Stimulated activated CD8-positive, alpha-beta memory T cell treated with anti-CD3 and anti-CD28 coated beads, Interleukin-12 subunit alpha, Interleukin-12 subunit beta, amount 100 ng/mL, for 4 hours (primary cell): ENCODE measurements at regions not wholly inside any gene's neighbourhood (a gene's known extent, or its start where the extent isn't known, plus 50 kb on each side); places are given as distances from the start of the nearest gene placed in this dataset.

Source experiments
- DNase-seq: peaks from one replicate; pipeline ENCODE4 v3.0.0-alpha.2; 2020; ENCODE audit warnings: low read depth

DNA sequence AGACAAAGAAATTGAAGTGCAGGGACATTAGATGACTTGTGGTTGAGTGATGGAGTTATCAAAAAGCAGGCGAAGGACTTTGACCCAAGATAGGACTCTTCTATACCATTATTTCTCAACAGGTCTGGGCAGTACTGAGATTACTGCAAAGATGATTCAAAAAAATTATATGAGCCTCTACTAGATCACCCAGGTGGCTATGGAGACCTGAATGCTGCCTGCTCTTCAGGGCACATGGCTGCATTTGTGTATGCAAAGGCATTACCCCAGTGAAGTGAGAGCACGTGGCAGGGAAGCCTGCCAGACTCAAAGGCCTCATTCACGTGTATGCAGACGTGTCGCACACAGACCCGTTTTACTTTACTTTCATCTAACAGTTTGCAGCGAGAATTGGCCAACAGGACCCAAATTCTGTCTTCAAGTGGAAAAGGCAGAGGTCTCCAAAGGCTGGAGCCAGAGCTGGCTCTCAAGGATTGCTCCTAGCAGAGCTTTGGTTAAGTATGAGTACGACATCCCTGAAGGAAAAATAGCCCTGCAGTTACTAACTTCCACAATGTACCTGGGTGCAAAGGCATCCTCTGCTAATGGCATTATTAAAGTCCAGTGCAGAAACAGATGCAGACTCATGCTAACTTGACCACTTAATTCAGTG is 113.8 kb upstream of the ARMC2 start:
- no peak for DNase-seq

DNA sequence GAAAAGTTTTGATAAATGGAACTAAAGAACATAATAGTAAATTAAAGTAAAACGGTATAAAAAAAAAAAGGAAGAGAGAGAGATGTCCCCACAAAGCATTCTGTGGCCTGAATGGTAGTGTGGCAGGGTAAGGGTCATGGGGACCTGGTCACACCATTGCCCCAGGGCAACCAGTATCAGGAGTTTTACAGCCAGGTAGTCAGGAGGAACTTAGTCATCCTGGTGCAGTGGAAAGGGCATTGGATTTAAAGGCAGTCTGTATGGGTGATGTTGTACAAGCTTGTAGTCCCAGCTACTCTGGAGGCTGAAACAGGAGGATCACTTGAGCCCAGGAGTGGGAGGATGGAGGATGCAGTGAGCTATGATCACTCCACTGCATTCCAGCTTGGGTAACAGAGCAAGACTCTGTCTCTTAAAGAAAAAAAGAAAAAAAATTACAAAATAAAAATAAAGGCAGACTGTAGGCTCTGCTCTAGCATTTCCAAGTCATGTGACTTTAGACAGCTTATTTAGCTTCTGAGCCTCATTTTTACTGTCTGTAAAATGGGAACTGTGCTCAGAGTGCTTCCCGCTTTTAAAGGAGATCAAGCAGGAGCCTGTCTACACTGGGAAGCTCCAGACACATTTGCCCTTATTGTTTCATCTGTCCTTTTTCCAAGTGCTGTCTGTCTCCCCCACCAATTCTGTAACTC is 112.8 kb upstream of the ARMC2 start:
- DNase-seq: no peak

DNA sequence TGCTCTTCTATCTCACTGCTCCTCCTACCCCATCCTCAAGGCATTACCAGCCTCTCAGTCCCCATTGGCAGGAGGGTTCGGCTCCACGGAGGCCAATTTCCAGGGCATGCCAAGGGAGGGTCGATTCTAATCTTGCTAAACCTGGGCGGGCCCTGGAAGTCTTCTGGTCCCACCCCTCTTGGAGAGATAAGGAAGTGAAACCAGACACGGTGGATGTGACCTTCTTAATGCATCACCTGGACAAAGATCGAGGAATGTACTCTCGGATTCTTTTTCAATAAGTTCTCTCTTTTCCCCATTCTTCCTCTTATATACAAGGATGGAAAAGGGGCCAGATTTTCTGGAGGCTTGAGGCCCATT is 112.2 kb upstream of the ARMC2 start:
- no peak for DNase-seq

DNA sequence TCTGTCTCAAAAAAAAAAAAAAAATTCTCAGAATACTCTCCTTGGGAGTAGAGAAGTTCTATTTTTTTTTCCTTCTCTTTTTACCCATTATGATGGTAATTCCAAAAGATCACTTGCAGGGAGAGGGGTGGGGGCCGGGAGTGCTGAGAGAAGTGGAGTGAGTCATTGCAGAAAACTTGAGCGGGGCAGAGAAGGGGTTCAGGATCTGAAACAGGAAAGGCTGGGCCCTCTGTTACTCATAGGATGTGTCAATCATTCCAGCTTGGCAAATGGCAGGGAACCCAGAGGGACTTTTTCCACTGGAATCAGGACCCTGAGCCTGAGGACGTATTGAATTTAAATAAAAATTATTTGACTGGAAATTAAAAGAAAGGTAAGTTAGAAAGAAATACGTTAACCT is 111.4 kb upstream of the ARMC2 start:
- no peak for DNase-seq

DNA sequence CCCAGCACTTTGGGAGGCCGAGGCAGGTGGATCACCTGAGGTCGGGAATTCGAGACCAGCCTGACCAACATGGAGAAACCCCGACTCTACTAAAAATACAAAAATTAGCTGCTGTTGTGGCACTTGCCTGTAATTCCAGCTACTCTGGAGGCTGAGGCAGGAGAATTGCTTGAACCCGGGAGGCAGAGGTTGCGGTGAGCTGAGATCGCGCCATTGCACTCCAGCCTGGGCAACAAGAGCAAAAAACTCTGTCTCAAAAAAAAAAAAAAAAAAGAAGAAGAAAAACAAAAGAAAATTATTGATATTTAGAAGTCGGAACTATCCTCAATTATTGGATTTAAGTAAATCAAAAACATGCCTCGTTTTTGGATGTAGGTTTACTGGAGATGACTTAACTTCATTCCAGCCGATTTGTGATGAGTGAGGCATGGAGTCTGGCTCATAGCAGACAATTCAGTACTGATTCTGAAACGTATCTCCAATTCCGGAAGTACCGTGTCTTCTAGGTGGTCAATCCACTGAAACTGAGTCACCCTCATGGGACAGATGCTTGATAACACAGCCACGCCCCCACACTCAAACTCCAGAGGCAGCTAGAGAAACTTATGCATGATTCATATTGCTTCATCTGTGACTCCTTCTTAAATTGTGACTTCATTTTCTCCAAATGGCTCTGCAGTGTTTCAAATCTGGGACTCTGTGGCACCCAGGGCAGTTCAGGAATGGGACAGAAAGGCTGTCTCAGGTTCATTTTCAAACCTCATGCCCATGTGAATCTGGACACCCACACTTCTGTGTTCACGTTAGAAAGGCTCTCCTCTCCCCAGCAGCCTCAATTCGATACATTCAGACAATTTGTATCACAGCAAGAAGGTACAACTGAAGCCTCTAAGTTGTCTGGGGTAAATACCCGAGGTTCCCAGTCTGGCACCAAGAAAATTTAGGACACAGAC is 110.4 kb upstream of the ARMC2 start:
- no peak for DNase-seq

DNA sequence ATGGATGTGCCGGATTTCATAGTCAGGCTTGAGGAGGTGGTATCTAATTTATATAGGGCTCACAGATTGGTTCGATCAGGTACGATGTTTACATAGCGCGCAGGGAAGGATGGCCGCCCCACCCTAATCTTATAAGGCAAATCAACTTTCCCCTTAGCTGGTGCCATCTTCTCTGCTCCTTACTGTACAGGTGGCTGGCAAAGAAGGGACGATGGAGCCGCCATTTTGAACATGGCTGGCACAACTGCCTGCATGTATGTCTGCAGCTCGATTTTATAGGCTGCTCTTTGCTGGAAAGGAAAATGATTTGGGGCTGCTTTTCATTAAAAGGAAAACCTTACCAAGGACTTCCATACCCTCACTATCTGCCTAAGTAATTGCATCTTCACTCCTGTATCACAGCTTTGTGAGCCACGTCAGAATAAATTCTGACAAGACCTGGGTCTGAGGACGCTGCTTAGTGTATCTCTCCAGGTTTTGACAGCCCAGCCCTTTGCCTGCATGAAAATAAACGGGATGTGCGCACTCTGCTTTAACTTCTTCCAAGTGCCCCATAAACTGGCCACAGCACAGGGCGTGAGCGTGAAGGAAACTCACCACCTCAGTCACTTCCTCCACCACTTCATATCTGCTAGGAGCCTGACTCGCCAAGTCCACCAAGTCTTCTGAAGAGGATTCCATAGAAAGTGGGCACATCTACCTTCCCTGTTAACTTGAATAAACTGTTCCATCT is 109.4 kb upstream of the ARMC2 start:
- DNase-seq: no peak

DNA sequence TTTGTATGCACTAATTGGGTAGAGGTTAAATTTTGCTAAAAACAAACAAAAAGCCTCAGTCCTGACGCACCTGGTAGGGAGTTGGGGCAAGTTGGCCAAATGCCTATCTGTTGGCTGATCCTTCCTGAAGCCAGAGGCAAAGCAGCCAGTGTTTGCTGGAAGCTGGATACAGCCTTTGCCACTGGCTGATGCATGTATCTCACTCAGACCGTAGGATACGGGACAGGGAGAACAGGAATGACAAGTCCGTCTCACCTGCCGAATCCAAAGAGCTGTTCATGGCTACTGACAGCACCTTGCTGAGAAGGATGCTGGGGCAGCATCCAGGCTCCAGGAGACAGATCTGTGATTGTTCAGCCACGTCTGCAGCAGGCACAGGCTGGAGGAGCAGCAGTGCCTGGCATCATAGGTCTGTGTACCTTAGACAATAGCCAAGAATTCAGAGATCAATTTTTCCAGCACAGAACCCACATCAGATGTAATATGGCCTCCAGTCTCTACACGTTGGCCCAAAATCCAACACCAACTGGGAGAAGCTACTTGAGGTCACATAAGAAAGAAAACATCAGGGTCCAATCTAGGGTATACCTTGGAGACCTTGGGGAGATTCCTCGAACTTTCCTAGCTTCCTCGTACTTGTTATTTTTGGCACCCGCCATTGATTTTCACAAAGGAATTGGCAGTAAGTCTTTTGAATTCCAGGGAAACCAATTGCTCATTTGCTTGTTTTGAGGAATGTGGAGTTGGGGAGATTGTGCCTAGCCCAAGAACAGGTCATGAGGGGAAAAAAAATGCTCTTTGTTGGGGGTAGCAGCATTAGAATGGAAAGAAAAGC is 108.5 kb upstream of the ARMC2 start:
- DNase-seq: no peak

DNA sequence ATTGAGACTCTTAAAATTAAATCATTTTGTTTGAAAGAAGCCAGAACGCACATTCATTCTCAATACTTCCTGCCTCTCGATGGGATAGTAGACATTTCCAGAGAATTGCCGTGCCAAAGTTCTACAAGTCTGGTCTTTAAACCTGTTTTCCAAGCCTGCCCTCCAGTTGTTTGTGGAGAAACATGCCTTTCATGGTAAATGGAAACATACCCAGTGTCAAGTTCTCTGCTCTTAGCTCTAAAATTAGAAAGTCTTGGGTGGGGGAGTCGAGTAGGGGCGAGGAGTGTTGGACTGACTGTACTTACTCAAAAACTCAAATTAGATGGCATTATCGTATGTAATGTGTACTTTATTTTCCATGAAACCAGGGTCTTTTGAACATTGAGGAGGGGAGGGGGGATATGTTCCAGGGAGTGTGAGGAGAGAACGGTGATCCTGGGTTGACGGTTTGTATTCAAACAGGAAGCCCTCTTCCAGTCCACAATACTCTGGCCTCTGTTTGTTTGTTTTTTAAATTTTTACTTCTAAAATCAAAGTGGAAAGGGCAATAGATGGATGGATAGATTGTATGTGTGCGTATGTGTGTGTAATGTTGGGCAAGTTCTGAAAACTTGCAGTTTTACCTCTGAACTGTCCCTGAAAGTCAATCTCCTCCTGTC is 106.8 kb upstream of the ARMC2 start:
- no peak for DNase-seq

DNA sequence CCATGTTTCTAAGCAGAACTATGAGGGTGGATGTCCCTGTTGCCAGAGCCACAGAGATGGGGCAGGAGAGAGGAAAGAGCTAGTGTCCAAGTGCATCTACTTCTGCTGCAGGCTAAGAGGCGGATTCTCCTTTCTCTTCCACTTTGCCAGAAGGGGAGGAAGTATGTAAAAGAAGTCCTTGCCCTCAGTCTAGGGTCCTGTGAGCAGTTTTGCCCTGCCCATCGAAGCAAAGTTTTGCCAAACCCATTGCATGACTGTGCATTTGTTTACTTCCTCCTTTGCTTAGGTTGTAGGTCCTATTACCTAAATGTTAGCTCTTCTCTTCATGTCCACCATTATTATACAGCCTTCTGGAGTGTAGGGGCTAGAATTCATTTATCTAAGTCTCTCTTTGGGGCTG is 106.2 kb upstream of the ARMC2 start:
- DNase-seq: no peak

DNA sequence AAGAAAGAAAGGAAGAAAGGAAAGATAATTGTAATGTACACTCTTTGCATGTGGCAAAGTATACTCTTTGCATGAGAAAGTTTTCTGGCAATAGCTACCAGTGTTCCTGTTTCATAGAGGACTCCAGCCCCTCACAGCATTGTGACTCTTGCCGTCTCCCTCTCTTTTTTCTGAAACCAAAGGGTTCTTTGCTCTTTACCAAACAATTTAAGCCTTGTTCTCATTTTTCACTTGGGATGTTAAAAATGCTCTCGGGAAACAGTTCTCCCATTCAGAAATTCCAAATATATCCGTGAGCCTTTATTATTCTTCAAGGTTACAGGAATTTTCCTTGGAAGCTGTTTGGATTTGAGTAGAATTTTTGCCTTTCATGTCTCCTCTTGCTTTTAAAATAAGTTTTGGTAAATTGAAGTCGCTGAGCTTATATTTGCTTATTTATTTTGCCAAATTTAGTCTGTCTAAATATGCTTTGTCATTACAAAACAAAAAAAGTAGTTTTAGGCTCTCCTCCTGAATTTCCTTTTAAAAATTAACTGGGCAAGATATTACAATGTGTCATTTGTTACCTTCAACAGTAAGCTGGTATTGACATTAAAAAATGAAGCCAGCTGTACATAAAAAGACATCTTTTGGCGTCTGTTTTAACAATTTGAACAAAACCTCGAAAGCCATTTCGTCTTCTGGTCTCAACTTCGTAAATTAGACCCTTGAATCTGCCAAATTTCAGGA is 103.8 kb upstream of the ARMC2 start:
- DNase-seq: no peak

DNA sequence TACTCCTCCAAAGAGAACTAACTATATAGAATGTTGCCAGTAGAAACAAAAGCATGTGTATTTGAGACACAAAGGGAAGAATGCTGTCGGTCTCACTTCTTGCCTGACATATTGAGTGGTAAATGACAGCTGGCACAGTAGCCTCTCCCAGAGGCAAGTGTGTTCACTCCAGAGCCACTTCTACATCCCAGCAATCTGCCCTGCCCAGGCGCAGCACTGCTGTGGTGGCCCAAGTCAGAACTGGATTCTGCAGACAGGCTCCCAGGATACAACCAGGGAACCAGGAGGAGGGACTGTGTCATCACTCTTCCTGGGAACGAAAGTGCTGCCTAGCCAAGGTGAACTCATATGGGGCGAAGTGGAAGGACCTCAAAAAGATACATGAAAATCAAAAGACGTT is 103.2 kb upstream of the ARMC2 start:
- no peak for DNase-seq

DNA sequence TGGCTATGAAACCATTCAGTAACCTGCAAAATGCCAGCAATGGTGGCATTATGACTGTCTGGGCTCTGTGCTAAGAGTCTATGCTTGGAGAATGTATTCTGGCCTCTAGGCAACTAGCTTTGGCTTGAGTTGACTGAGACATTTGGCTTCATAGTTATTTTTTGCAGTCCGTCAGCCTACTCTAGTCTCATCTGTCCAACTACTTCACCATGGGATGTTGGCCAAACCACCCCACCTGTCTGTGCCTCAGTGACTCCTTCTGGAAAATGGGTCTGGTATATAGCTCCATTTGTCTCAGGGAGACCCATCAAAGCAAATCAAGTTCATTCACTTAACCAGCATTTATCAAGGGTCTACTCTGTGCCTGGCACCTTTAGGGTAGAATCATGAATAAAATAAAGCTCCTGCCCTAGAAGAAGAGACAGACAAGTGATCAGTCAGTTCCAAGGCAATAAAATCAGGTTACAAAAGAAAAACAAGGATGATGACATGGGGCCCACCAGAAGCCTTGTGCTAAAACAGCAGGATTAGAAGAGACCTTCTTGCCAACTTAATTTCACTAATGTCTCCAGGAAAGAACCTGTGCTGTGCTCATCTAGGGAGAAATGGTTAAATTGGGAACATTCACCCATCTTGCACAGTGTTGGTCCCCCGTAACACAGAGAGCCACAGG is 102.4 kb upstream of the ARMC2 start:
- no peak for DNase-seq

DNA sequence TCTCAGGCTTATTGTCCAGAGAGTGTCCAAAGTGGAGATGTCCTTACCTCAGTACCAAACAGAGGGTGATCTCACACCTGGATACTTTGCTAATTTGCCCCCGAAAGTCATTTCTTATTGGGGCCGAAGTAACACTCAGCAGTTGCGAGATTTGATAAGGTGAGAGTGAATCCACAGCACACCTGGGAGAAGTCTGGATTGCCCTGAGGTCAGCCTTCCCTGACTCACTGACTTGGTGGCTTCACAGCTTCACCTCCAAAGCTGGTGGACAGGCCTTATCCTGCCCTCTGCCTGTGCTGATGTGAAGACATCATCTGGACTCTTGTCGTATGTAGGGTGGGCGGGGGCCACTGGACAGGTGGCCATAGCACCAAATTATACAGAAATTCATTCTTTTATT is 101.9 kb upstream of the ARMC2 start:
- DNase-seq: no peak

DNA sequence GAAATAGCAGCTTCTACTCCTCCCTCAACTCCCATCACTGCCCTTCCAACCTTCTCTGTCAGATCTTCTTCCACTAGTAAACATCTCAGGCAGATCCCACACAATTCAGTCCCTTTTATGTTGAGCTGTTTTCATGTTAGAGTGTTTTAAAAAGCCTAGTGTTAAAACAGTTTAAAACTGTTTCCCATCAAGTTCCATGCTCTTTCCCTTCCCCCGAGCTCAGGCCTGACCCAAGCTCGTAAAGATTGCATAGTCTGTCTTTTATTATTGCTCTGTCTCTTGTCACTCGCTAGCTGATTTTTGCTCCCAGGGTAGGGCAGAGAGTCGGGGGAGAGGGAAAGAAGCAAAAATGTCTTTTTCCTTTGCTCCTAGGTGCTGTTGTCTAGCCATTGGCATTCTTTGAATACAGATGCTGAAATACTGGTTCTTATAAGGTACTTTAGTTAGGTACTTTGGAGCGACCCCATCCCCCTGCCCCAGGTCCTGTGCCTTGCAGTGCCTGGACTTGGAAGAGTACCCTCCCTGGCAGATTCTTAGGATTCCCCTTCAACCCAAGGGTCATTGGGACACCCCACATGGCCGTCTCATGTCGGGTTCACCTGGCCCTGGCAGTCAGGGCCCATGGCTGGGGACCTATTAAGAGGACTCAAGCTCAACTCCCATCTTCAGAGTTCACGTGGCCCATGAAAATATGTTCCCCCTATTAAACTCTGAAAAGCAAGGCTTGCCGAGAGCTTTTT is 101.2 kb upstream of the ARMC2 start:
- DNase-seq: no peak

DNA sequence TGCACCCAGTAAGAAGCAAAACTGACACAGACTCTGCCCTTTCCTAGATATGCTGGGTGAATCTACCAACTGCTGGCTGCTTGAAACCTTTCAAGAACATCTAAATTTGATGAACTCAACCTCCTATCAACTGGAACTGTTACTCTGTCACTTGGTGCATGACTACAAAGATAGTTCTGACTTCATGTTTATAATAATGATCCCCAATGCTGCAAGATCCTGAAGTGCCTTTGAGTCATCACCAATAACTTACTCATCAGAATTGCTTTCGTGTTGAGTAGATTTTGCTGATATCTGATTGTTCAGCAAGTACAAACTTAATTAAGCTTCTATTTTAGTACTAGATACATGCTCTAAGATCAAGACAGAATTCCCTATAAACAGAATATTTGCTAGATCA is 100.2 kb upstream of the ARMC2 start:
- DNase-seq: no peak

DNA sequence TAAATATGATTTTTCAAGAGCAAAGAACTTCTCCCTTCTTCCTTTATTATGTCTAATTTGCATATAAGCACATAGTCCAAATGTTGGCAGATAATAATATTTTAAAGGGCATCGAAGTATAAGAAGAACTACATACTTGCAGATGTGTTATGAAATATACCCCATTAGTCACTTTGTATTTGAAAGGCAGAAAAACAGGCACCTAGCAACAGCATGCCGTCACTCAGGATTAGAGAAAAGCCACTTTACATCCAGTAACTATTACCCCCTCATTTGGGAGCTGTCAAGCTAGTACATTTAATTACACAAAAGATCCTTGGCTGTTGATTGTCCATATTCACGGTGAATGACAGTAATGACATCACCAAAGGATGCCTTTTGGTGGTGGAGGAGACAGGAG is 99.3 kb upstream of the ARMC2 start:
- no peak for DNase-seq

DNA sequence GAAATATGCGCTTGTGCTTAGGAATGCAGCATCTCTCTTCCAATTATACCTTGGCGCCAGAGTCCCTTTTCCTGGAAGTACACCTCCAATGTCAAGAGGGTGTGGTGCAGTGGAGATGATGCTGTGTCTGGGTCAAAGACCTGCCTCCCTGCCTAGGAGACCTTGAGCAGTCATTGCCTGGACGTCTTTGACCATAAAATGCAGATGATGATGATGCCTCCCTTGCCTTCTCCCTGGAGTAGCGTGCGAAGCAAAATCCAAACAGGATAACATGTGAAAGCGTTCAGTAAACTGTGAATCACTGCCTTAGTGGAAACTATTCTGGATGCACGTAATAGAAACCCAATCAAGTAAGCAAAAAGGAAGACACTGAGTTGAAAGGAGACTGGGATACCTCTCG is 97.4 kb upstream of the ARMC2 start:
- no peak for DNase-seq

DNA sequence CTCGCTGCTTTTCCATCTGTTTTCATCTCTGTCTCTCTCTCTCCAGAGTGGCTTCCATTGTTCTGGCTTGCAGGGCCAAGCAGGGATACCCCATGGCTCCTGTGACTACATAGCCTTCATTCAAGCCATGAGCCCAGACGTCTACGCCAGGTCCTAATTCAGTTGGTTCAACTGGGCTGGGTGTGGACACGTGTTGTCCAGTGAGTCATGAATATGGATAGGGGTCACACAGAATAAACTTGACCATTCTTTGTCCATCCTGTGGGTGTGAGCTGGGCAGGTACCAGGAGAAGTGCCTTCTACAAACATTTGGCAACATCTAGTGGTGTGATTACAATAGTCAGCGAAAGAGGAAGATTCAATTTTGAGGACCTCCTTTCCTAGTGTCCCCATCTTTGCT is 96.9 kb upstream of the ARMC2 start:
- no peak for DNase-seq
